ENCODE measurements at regions not wholly inside any gene's neighbourhood (a gene's known extent, or its start where the extent isn't known, plus 50 kb on each side); places are given as distances from the start of the nearest gene placed in this dataset.

DNA sequence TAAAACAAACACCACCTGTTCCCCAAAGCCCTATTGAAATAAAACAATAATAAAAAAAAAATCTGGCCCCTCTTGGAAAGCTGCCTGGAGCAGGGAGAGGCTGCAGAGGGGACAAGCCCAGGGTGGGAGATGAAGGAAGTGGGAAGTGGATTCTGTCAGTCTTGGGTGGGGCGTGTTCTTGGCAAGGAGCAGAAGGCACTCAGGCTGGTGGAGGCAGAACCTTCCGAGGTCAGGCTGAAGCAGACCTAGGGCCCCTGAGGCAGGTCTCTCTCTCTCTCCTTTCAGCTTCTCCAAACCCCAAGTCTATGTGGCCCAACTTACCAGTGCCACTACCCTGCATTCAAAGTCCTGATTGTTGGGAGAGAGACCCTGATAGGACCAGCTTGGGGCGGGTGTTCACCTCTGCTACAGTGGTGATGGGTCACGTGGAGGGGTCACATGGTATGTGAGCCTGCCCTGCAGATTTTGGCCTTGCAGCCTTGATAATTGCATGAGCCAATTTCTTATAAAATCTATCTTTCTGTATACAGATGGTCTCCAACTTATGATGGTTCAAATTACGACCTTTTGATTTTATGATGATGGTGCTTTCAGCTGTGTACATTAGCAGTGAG is 145.4 kb upstream of the C1orf174 start:
- DNase-seq (ENCODE audit: low spot score), result no peak

GRCh38 chr1:4046836-4047461 is 146.9 kb upstream of the C1orf174 start:
- no peak for DNase-seq (ENCODE audit: low spot score)

DNA sequence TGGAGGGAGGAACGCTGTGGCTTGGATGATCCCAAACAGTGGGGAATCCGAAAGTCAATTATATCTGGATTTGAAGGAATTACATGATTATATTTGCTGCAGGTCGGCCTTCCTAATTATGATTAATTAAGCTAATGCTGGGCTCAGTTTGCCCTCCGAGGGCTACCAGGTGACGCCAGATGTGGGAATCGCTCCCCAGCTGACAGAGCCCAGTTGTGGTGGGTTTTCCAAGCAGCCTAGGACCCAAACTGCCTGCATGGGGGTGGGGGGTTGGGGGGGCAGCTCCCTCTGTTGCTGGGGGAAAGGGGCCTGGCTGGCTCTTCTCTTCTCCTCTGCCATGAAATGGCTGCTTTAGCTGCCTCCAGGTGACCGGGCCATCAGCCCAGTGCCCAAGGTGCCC is 147.6 kb upstream of the C1orf174 start:
- no peak for DNase-seq (ENCODE audit: low spot score)

- DNase-seq (ENCODE audit: low spot score), result no peak
Measured at GRCh38 chr1:4048076-4048475, 148.0 kb upstream of the C1orf174 start.

DNA sequence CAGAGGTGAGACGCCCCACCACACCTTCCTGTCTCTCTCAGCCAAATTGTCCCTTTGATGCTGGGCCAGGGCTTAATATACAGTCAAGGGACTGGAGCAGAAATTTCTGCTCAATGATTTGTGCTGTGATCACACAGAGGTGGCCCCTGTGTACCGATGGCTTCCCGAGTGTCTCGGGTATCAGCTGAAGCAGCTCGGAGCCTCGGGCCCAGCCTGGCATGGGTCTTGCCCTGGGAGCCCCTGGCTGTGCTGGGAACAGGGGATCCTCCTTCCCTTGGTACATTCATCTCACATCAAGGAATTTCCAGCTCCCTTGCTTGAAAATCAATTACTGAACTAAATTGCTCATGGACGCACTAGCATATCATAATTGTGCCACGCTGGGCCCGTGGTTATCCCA is 148.8 kb upstream of the C1orf174 start:
- no peak for DNase-seq (ENCODE audit: low spot score)

GRCh38 chr1:4050998-4051397 is 150.9 kb upstream of the C1orf174 start:
- DNase-seq (ENCODE audit: low spot score), result no peak

- DNase-seq (ENCODE audit: low spot score), result no peak
Measured at GRCh38 chr1:4052657-4053056, 152.6 kb upstream of the C1orf174 start.

GRCh38 chr1:4053160-4053748 is 153.2 kb upstream of the C1orf174 start:
- DNase-seq (ENCODE audit: low spot score), result no peak

- DNase-seq (ENCODE audit: low spot score), result no peak
Measured at GRCh38 chr1:4053774-4054173, 153.7 kb upstream of the C1orf174 start.

- no peak for DNase-seq (ENCODE audit: low spot score)
Measured at GRCh38 chr1:4055294-4055967, 155.4 kb upstream of the C1orf174 start.

DNA sequence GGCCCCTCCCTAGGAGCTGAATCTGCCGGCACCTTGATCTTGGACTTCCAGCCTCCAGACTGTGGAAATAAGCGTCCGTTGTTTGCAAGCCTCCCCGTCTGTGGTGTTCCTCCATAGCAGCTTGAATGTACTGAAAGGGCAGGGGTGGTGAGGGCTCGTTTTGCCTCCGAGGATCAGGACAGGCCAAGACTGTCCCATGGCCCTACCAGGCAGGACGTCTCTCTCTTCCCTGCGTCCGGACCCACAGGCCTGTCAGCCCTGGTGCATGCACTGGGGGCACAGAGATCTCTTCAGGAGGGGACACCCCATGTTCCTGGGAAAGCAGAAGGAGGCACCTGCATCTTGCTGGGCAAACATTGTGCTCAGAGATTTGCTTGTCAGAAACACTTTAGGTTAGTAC is 156.3 kb upstream of the C1orf174 start:
- no peak for DNase-seq (ENCODE audit: low spot score)

- no peak for DNase-seq (ENCODE audit: low spot score)
Measured at GRCh38 chr1:4056989-4057388, 156.9 kb upstream of the C1orf174 start.

- DNase-seq (ENCODE audit: low spot score), result no peak
Measured at GRCh38 chr1:4057603-4058002, 157.5 kb upstream of the C1orf174 start.

DNA sequence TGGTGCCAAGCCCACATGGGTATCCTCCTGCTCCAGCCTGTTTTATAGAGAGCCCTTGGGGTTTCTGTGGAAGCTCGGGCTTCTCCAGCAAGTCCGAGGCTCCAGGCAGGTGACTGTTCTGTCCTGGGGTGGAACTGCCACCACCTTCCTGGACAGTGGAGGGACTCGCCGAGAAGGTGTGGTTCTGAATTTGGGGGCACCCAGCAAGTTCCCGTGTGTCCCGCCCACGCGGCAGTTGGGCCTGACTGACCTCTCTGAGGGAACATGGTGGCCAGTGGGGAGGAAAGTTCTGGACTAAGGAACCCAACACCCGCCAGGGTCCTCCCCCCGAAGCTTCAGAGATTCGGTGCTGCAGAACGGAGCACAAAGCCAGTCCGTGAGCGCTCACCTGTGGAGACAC is 158.1 kb upstream of the C1orf174 start:
- DNase-seq (ENCODE audit: low spot score), result no peak

GRCh38 chr1:4058706-4059105 is 158.6 kb upstream of the C1orf174 start:
- no peak for DNase-seq (ENCODE audit: low spot score)

DNA sequence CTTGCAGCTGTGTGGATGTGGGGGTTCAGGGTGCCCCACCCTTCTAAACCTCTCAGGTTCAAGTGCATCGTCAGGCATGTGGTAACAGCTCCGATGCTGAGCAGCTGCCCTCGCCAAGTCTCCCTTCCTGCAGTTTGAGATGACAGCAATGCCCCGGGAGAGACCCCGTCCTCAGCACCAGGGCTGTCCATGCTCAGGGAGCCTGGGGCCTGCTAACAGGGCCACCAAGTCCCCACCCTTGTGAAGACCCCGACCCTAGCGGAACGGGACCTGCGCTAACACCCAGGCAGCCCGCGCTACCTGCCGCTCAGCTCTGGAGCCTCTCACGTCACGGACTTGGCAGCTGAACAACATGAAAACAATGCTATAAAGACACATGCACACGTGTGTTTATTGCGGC is 159.2 kb upstream of the C1orf174 start:
- DNase-seq (ENCODE audit: low spot score), result no peak

- DNase-seq (ENCODE audit: low spot score), result no peak
Measured at GRCh38 chr1:4060850-4061249, 160.8 kb upstream of the C1orf174 start.

DNA sequence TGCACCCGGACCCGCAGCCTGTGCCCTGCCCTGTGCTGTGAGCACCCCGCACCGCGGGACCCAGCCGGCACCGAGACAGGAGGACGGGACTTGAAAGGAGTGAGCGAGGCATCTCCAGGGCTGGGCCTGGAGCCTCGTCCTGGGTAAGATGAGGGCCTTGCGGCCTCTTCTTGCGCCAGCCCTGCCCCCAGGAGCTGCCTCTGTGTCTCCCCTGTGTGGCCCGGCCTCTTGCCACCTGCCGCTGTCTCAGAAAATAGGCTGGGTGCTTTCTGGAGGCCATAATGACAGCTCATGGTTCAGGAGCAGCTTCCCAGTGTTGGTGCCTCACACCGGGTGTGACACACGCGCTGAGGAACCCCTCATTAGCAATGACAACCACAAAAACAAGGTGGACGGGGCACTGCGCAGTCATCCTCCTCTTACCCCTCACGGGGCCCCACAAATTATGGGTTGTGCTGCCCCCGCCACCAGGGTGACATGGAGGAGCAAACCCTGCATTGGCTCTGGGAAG is 161.5 kb upstream of the C1orf174 start:
- DNase-seq (ENCODE audit: low spot score), result no peak

- no peak for DNase-seq (ENCODE audit: low spot score)
Measured at GRCh38 chr1:4062041-4062440, 162.0 kb upstream of the C1orf174 start.

DNA sequence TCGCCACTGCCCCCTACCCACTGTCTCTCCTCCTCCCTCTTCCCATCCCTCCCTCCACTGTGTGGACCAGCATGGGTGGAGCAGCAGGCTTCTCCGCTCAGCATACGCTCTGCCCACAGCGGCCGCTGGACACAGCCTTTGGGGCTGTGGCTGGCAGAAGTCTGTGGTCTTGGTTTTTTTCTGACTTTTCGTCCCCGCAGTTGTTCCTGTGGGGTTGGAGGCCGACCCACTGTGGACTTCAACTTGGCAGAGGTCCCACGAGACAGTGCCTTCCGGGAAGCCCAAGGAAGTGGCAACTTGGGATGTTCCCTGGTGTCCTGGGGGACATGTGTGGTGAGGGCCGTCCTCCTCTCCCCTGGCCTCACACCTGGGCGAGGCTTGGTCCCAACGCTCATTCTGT is 162.5 kb upstream of the C1orf174 start:
- DNase-seq (ENCODE audit: low spot score), result no peak

- DNase-seq (ENCODE audit: low spot score), result no peak
Measured at GRCh38 chr1:4062992-4063391, 162.9 kb upstream of the C1orf174 start.

DNA sequence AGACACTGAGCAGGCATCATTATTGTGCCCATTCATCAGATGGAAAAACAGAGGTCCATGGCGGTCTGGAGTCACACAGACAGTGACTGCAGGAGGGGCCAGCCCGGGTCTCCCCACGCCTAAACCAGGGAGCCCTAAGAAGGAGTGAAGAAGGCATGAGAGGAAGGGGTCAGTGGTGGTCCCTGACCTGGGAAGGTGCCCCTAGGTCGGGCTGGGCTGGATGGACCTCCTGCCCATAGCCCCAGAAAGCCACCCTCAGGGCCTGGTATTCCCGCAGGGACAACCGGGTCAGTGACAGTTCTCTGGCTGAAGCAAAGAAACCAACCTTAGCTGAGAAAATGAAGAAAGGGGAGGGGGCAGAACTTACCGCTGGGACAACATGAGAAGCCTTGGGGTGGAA is 163.4 kb upstream of the C1orf174 start:
- DNase-seq (ENCODE audit: low spot score), result no peak
